ENCODE measurements at regions not wholly inside any gene's neighbourhood (a gene's known extent, or its start where the extent isn't known, plus 50 kb on each side); places are given as distances from the start of the nearest gene placed in this dataset.

- no peak for TF ChIP-seq SRF (IDR thresholded peaks at IDR 0.05; ENCODE audit: low read depth in 2 of 2, low read length in 2 of 2)
These were observed 207.6 kb downstream of the OGFRL1 start (continued) for GRCh38 chr6:71496018-71496721.

GRCh38 chr6:71496722-71497033 is 208.1 kb downstream of the OGFRL1 start:
- intact Hi-C loops (cut with micrococcal nuclease; ENCODE audit: unreplicated experiment) (no loop called here), in situ Hi-C loops (cut with MboI) (no loop called here)
- Histone ChIP-seq H3K9ac (ENCODE audit: control insufficient read depth, insufficient read depth, low read length) (no peak overlapping the region), H2AFZ (ENCODE audit: control insufficient read depth, low read depth, low read length) (no peak overlapping the region), H3K4me1 (ENCODE audit: control insufficient read depth, insufficient read depth, low read length) (peaks cover 5% of the 10 kb centered on the region; the same call in 1 of the 2 replicates), H3K79me2 (ENCODE audit: control insufficient read depth, insufficient read depth, low read length) (no peaks in the 10 kb centered on the region), H3K9me3 (replicated peaks; ENCODE audit: control insufficient read depth, insufficient read depth, low read length) (no peaks in the 10 kb centered on the region), H3K4me3 (0 out of 2 replicates have a peak overlapping the region, but pooled peaks have one; percentile 5), H3K36me3 (ENCODE audit: control insufficient read depth in 2 of 2, insufficient read depth in 2 of 2, low read length in 1 of 2) (no peaks in the 10 kb centered on the region), H4K20me1 (ENCODE audit: control insufficient read depth, insufficient read depth) (no peaks in the 10 kb centered on the region), H3K27me3 (replicated peaks in 1 of 2; ENCODE audit: control insufficient read depth in 2 of 2, insufficient read depth in 2 of 2, low read length in 1 of 2) (no peaks in the 10 kb centered on the region), H3K4me2 (ENCODE audit: control insufficient read depth, insufficient read depth) (no peak overlapping the region), H3K27ac (ENCODE audit: control insufficient read depth, insufficient read depth) (no peak overlapping the region)
- ATAC-seq (no peak), DNase-seq (ENCODE audit: low read depth, low spot score) (no peak), FAIRE-seq (no peak)
- no TSS peak for BruUV-seq (replicated peaks)
- ChIA-PET SMC1A (ENCODE audit: uncharacterized antibody, unreplicated experiment) (no interaction called here), CTCF (no interaction called here), POLR2A (no interaction called here), RAD21 (ENCODE audit: unreplicated experiment) (no interaction called here)
- WGBS (ENCODE audit: insufficient coverage, insufficient replicate concordance, low lambda C conversion rate, missing lambda C conversion rate), result 16% methylated on average over 2 of the region's 2 CpGs
- TF ChIP-seq HDAC6 (IDR thresholded peaks at IDR 0.05; ENCODE audit: unreplicated experiment), result no peak
- no peak for TF ChIP-seq ATF2 (IDR thresholded peaks at IDR 0.05; ENCODE audit: low read length)
- TF ChIP-seq TAF1 (IDR thresholded peaks at IDR 0.05; ENCODE audit: borderline replicate concordance, low read depth, low read length), result no peak
- TF ChIP-seq MYB (IDR thresholded peaks at IDR 0.05; ENCODE audit: borderline replicate concordance, low read depth, low read length), result no peak
- no peak for TF ChIP-seq NFYA (IDR thresholded peaks at IDR 0.05; ENCODE audit: borderline replicate concordance, low read depth, low read length)
- no peak for TF ChIP-seq FOS (IDR thresholded peaks at IDR 0.05; ENCODE audit: borderline replicate concordance, extremely low read depth, insufficient read length)
- TF ChIP-seq POLR2AphosphoS2 (IDR thresholded peaks at IDR 0.05; ENCODE audit: low read depth, low read length), result no peak
- no peak for TF ChIP-seq SMC3 (IDR thresholded peaks at IDR 0.05; ENCODE audit: borderline replicate concordance, low read length)
- no peak for TF ChIP-seq CHD2 (IDR thresholded peaks at IDR 0.05; ENCODE audit: borderline replicate concordance, low read depth, low read length)
- TF ChIP-seq E2F8 (IDR thresholded peaks at IDR 0.05; ENCODE audit: low read depth, partially characterized antibody), result no peak
- no peak for TF ChIP-seq BCLAF1 (IDR thresholded peaks at IDR 0.05)
